GM23338 (cell line): ENCODE measurements at regions not wholly inside any gene's neighbourhood (a gene's known extent, or its start where the extent isn't known, plus 50 kb on each side); places are given as distances from the start of the nearest gene placed in this dataset.

Experiments
- CREB1 ChIP-seq: fragments of 250-450 bp; sonication (Bioruptor Pico); IDR thresholded peaks from 2 replicates; pipeline ENCODE4 v1.5.0; 2020; ENCODE audit warnings: low read depth, mild to moderate bottlenecking, moderate library complexity
- ETS1 ChIP-seq: IDR thresholded peaks from 2 replicates; pipeline ENCODE4 v1.6.1; 2016; ENCODE audit warnings: antibody characterized with exemption
- EZH2 ChIP-seq: fragments of 200-600 bp; sonication (generic); IDR thresholded peaks from one replicate; pipeline ENCODE4 v1.8.0; 2017; ENCODE audit warnings: antibody characterized with exemption, mild to moderate bottlenecking, low read depth; ENCODE audit not compliant: unreplicated experiment
- EZH2phosphoT487 ChIP-seq: fragments of 200-600 bp; sonication (generic); IDR thresholded peaks from one replicate; pipeline ENCODE4 v1.8.1; 2018; ENCODE audit warnings: antibody characterized with exemption; ENCODE audit not compliant: unreplicated experiment
- POLR2AphosphoS5 ChIP-seq: IDR thresholded peaks from 2 replicates; pipeline ENCODE4 v1.6.1; 2016; ENCODE audit warnings: antibody characterized with exemption, low read depth
- STAT1 ChIP-seq: IDR thresholded peaks from one replicate; pipeline ENCODE4 v1.6.1; 2016; ENCODE audit warnings: antibody characterized with exemption; ENCODE audit not compliant: unreplicated experiment
- ZNF114 ChIP-seq: fragments of 250-450 bp; sonication (Bioruptor Pico); IDR thresholded peaks from 2 replicates; pipeline ENCODE4 v1.5.0; 2020; ENCODE audit warnings: mild to moderate bottlenecking, moderate library complexity
- TF ChIP-seq, protein P1 (sequence below), 2 experiments: fragments of 200-600 bp in 1 of 2; sonication (generic) in 1 of 2; conservative IDR thresholded peaks; 2 replicates each; pipeline versions ENCODE4 v1.5.1 to v1.6.1; 2016 to 2017; ENCODE audit warnings: antibody characterized with exemption in 2 of 2, low read depth in 2 of 2, mild to moderate bottlenecking in 2 of 2, moderate library complexity in 1 of 2
- TF ChIP-seq, protein P2 (sequence below): IDR thresholded peaks from one replicate; pipeline ENCODE4 v1.6.1; 2018; ENCODE audit warnings: antibody characterized with exemption; ENCODE audit not compliant: unreplicated experiment

GRCh38 chr5:26060212-26060611 lies 978.2 kb downstream of the CDH9 start:
- TF ChIP-seq, protein P1, sequence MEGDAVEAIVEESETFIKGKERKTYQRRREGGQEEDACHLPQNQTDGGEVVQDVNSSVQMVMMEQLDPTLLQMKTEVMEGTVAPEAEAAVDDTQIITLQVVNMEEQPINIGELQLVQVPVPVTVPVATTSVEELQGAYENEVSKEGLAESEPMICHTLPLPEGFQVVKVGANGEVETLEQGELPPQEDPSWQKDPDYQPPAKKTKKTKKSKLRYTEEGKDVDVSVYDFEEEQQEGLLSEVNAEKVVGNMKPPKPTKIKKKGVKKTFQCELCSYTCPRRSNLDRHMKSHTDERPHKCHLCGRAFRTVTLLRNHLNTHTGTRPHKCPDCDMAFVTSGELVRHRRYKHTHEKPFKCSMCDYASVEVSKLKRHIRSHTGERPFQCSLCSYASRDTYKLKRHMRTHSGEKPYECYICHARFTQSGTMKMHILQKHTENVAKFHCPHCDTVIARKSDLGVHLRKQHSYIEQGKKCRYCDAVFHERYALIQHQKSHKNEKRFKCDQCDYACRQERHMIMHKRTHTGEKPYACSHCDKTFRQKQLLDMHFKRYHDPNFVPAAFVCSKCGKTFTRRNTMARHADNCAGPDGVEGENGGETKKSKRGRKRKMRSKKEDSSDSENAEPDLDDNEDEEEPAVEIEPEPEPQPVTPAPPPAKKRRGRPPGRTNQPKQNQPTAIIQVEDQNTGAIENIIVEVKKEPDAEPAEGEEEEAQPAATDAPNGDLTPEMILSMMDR (conservative IDR thresholded peaks at IDR 0.05; ENCODE audit: low read depth in 2 of 2) = no peak
- TF ChIP-seq POLR2AphosphoS5 (no peak), STAT1 (no peak), EZH2 (no peak), CREB1 (CRISPR knock-in tag) (no peak), ZNF114 (CRISPR knock-in tag) (no peak), EZH2phosphoT487 (no peak), ETS1 (no peak)
- TF ChIP-seq, protein P2, sequence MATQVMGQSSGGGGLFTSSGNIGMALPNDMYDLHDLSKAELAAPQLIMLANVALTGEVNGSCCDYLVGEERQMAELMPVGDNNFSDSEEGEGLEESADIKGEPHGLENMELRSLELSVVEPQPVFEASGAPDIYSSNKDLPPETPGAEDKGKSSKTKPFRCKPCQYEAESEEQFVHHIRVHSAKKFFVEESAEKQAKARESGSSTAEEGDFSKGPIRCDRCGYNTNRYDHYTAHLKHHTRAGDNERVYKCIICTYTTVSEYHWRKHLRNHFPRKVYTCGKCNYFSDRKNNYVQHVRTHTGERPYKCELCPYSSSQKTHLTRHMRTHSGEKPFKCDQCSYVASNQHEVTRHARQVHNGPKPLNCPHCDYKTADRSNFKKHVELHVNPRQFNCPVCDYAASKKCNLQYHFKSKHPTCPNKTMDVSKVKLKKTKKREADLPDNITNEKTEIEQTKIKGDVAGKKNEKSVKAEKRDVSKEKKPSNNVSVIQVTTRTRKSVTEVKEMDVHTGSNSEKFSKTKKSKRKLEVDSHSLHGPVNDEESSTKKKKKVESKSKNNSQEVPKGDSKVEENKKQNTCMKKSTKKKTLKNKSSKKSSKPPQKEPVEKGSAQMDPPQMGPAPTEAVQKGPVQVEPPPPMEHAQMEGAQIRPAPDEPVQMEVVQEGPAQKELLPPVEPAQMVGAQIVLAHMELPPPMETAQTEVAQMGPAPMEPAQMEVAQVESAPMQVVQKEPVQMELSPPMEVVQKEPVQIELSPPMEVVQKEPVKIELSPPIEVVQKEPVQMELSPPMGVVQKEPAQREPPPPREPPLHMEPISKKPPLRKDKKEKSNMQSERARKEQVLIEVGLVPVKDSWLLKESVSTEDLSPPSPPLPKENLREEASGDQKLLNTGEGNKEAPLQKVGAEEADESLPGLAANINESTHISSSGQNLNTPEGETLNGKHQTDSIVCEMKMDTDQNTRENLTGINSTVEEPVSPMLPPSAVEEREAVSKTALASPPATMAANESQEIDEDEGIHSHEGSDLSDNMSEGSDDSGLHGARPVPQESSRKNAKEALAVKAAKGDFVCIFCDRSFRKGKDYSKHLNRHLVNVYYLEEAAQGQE = no peak
